ENCODE measurements at regions not wholly inside any gene's neighbourhood (a gene's known extent, or its start where the extent isn't known, plus 50 kb on each side); places are given as distances from the start of the nearest gene placed in this dataset.

- H3K4me3 ChIP-seq (replicated peaks; ENCODE audit: low read depth, low read length): no peak overlapping the region
- DNase-seq (ENCODE audit: low read depth): no peak
- no peak for TF ChIP-seq CTCF (IDR thresholded peaks at IDR 0.05; ENCODE audit: low read length, missing control alignments)
These were observed 134.7 kb upstream of the E2F8 start for GRCh38 chr11:19375440-19375839.

GRCh38 chr11:19374151-19374569 is 133.4 kb upstream of the E2F8 start:
- no peak overlapping the region for H3K4me3 ChIP-seq (replicated peaks; ENCODE audit: low read depth, low read length)
- DNase-seq (ENCODE audit: low read depth): peak; percentile 85
- no peak for TF ChIP-seq CTCF (IDR thresholded peaks at IDR 0.05; ENCODE audit: low read length, missing control alignments)

- no peak overlapping the region for H3K4me3 ChIP-seq (replicated peaks; ENCODE audit: low read depth, low read length)
- TF ChIP-seq CTCF (IDR thresholded peaks at IDR 0.05; ENCODE audit: low read length, missing control alignments): no peak
- DNase-seq (ENCODE audit: low read depth): no peak
These were observed 131.6 kb upstream of the E2F8 start for GRCh38 chr11:19372381-19372780.

- peak; percentile 97 for DNase-seq (ENCODE audit: low read depth)
- no peak for TF ChIP-seq CTCF (IDR thresholded peaks at IDR 0.05; ENCODE audit: low read length, missing control alignments)
- H3K4me3 ChIP-seq (replicated peaks; ENCODE audit: low read depth, low read length): no peak overlapping the region
These were observed 129.5 kb upstream of the E2F8 start for GRCh38 chr11:19370100-19370861.

- no peak overlapping the region for H3K4me3 ChIP-seq (replicated peaks; ENCODE audit: low read depth, low read length)
- DNase-seq (ENCODE audit: low read depth): peak; percentile 77
- TF ChIP-seq CTCF (IDR thresholded peaks at IDR 0.05; ENCODE audit: low read length, missing control alignments): no peak
These were observed 128.1 kb upstream of the E2F8 start for GRCh38 chr11:19368726-19369375.

GRCh38 chr11:19366992-19367709 is 126.4 kb upstream of the E2F8 start:
- DNase-seq (ENCODE audit: low read depth): peak; percentile 73
- H3K4me3 ChIP-seq (replicated peaks; ENCODE audit: low read depth, low read length): no peak overlapping the region
- no peak for TF ChIP-seq CTCF (IDR thresholded peaks at IDR 0.05; ENCODE audit: low read length, missing control alignments)
